ENCODE measurements at regions not wholly inside any gene's neighbourhood (a gene's known extent, or its start where the extent isn't known, plus 50 kb on each side); places are given as distances from the start of the nearest gene placed in this dataset.

- no peak for DNase-seq
These were observed 592.2 kb upstream of the CADM1 start for GRCh38 chr11:116096272-116096995.

DNA sequence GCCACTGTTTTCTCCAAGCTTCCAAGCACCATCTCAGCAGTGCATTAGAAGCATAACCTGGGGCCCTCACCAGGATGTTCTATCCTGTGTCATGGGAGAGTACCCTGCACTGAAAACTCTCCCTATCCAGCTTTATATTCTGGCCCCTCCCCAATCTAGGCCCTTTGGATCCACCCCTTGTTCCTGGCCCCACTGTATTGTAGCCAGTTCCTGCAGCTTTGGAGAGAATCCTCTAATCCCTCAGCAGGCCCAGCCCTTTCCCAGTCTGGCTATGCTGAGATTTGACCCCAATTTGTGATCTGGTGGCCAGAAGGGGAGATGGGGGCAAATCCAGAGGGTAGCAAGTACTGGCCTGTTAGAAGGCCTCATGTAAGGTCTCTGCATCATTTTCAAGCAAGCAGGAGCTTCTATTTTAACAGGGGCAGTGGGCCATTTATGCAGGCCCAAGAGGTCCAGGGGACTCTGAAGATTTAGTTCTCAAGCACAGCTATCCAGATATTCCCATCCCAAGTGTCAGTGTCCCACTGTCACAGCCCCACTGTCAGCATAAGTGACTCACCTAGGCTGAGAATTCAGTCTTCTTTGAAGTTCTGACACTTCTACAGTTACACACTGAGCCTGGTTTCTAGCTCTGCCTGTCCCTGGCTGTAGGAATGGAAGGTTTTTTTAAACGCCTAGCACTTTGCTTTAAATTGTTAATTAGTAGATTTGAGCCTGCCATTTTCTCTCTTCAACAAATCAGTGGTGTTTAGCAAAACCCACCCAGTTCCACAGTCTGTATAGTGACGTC, 589.5 kb upstream of the CADM1 start:
- DNase-seq, result no peak

GRCh38 chr11:116093065-116093464, 588.9 kb upstream of the CADM1 start:
- DNase-seq, result no peak

- no peak for DNase-seq
These were observed 582.2 kb upstream of the CADM1 start for GRCh38 chr11:116086426-116086825.

DNA sequence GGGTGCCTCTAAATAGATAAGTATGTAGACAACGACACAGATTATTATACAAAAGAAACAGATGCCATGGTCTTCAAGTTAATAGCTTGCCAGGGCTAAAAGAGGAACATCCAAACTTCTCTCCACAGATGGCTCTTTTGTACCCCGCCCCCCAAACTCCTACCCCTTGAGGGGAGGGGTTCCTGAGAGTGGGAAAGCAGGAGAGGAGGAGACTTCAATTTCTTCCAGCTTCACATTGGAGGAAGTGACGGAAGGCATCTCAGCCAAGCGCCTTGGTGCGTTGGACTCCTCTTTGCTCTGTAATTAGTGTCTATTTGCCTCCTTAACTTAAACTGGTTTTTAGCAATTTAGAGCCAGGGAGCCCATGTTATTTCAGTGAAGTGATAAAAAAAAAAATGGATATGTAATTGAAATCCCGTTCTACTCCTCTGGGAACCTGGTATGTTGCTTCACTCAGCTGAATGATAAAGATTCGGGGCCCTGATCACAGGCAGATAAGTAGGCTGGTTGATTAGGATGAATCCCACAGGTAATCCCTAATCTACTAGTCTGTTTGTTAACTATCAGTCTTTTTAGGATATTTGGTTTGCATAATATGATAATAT, 580.9 kb upstream of the CADM1 start:
- no peak for DNase-seq

DNA sequence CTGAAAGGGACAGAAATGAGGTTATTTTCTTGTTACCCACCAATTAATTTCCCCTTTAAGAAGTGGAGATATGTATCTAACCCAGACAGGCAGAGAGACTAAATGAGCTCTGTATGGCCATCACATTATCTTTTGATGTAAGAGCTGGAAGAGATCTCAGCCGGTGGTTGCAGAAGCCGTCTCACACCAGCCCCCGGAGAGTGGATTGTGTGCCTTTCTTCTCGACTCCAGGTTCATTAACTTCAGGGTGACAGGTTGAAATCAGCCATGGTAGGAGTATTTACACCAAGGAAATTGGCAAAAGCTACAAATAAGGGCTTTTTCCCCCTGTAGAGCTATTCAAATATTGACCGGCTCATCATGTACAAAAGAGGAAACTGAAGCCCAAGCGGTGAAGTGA, 580.3 kb upstream of the CADM1 start:
- DNase-seq, result no peak

DNA sequence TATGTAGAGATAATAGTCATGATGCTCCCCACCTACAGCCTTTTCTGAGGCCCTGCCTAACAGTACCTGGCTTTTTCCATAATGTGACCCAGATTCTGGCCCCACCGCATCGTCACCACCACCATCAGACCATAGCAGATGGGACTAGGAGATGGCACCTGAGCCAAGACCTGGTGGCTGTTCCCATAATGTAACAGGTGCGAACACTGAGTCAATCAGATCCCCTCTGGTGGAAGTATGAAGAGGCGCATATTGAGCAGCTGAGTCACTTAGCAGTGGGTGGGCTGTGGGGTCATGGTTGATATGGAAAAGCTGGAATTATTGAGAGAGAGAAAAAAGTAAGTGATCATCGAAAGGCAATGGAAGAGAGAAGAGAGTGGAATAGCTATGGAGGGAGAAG, 578.0 kb upstream of the CADM1 start:
- no peak for DNase-seq

- DNase-seq, result no peak
These were observed 575.4 kb upstream of the CADM1 start for GRCh38 chr11:116079580-116079979.

- DNase-seq, result no peak
These were observed 573.9 kb upstream of the CADM1 start for GRCh38 chr11:116078101-116078591.

- DNase-seq, result no peak
These were observed 572.9 kb upstream of the CADM1 start for GRCh38 chr11:116077092-116077491.

GRCh38 chr11:116073854-116074837, 569.9 kb upstream of the CADM1 start:
- DNase-seq, result no peak

DNA sequence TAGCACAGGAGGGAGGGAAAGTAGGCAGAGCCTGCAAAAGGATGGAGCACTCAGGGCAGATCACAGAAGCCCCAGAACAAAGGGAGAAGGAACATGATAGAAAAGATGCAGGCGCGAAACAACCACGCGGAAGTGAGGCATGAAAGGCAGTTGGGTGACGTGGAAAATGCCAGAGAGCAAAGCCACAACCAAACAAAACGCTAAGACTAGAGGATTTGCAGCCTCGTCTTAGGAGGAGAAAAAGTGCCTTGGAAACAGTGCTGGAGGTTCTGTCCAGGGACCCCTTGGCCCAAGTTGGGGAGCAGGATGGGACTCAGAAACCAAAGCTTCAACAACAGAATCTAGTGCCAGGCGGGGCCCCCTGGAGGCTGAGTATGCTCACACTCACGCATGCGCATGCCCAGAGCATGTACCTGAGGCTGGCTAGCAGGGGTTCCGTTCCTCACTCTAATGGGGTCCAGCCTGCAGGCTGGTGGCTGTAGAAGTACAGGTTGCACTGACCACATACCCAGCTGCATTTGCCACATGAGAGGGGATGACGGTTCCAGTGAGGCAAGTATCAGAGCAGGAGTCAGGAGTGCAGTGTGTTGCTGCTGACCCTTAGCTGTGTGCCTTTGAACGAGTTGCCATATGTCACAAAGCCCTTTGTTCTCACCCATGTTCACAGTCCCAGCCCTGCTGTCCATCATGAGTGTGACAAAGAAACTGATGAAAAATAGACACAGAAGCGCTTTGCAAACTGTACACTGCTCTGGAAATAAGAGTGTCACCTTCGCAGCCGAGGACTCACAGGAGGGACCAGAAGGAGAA, 568.6 kb upstream of the CADM1 start:
- no peak for DNase-seq

GRCh38 chr11:116072133-116072532, 567.9 kb upstream of the CADM1 start:
- no peak for DNase-seq

DNA sequence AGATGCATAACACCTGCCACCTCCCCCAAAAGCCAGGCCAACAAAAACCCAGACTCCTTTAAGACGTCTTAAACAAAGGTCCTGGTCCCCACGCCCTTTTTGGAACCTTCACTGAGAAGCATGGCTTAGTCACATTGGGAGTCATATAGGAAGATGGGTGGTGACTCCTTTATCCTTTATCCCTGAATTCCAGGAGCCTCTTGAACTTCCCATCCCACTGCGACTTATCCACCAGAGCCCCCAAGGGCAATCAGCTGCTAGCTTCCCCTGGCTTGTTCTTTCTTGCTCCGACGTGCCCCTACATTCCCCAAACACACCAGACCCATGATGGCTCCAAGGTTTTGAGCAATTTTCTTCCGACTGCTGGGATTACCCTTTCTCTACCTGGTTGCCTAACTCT, 567.0 kb upstream of the CADM1 start:
- no peak for DNase-seq

- no peak for DNase-seq
These were observed 566.3 kb upstream of the CADM1 start for GRCh38 chr11:116070520-116070919.

- no peak for DNase-seq
These were observed 562.6 kb upstream of the CADM1 start for GRCh38 chr11:116066777-116067176.

DNA sequence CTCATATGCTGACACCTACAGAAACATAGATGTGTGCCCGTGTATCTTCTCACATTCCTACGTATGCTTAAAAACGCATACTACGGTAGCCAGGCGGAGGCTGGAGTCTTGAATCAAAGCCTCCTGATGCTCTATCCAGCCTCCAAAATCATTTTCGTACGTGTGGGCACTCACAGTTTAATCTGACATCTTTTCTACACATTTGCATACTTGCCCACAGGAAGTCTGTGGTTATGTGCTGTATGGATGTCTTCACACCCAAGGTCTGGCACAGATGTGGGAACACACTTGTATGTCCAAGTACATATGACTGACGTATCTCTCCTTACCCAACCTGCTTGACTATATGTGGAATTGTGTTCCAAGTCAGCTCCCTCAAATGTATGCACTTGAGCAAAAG, 561.8 kb upstream of the CADM1 start:
- DNase-seq, result no peak

DNA sequence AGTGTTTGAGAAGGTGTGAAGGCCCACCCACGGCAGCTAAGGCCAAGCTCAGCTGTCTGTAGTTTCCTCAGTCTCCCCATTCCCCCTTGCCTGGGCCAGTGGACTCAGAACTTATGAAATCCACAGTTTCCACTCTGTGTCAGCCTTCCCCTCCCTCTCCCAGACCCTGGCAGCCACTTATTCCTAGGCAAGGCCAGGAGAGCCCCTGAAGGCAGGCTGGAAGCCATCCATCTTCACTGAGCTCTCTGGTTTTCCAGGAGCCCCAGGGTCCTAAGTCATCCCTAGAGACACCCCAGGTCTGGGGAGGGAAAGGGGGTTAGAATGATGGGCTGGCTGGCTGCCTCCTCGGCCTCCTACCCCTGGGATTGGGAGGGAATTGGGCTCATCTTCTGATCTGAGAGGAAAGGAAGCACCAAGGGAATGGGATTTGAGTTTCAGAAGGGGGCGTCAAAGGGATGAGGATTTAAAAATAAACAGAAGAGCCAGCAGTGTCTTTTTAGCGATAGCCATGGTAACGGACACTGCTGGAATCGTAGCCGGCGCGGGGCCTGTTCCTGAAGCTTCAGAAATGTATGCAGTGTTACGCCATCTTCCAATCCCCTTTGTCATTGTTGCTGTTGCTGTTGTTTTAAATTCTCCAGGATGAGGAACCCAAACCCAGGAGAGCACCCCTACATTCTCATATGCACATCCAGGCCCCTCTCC, 561.1 kb upstream of the CADM1 start:
- DNase-seq, result no peak

DNA sequence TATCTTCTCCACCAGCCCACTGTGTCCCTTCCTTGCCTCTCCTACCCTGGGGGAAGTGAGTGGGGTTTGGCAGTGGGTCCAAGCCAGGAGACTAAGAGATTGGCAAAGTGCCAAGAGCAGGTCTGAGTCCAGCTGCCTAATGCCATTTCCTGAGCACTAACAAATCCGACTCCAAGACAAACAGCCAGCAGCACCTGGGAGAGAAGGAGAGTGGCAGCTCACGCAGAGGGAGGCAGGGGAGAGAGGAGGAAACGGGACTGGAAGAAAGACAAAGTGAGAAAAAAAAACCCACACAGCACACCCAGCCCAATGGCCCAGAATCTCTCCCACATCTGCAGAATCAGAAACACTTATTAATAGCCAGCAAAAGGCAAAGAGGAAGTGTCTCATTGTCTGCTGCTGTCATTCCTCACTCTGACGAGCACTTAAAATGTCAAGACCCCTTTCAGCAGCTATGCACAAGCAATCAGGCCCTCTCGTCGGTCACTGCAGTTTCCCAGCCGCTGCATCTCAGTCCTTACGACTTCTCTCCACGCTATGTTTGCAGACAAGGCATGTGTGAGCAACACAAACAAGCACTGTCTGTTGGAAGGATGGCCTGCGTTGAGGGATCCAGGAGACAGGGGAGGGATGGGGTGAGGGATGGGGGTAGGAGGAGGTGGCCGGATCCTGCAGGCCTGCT, 558.4 kb upstream of the CADM1 start:
- DNase-seq, result no peak

GRCh38 chr11:116062129-116062489, 557.9 kb upstream of the CADM1 start:
- no peak for DNase-seq

DNA sequence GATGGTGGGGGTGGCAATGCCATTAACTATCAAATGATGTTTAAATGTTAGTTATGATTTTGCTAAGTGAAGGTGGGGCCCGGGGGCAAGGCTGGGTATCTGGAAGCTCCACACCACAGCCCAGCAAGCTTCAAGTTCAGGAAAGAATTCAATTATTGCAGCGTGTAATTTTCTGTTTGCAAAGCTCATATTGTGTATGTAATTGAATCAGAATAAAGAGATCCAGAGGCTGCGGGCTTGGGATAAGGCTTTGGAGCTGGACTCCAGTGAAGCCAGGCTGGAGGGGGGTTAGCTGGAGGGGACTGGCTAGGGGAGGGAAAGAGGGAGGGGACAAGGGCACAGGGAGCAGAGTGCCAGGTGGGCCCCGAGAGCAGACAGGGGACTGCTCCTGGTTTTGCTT, 557.1 kb upstream of the CADM1 start:
- no peak for DNase-seq

All from T1000 (cell line).